ENCODE measurements at regions not wholly inside any gene's neighbourhood (a gene's known extent, or its start where the extent isn't known, plus 50 kb on each side); places are given as distances from the start of the nearest gene placed in this dataset.
"Not testable (repeated sequence)": the region's sequence is repeated elsewhere in the genome, so short reads cannot be mapped to it uniquely, and the experiment has no call there.

DNA sequence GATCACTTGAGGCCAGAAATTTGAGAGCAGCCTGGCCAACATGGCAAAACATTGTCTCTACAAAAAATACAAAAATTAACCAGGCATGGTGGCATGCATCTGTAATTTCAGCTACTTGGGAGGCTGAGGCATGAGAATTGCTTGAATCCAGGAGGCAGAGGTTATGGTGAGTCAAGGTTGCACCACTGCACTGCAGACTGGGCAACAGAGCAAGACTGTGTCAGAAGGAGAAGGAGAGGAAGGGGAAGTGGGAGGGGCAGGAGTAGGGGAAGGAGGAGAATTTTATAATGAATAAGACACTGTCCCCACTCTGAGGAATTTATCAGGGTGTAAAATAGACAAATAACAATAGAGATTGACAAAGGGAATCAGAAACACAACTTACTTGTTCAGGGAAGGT lies 440.6 kb upstream of the DYNLRB2 start:
- no peaks in the 10 kb centered on the region for H3K36me3 ChIP-seq (ENCODE audit: insufficient read depth, low read length)
- no peak overlapping the region for H3K27ac ChIP-seq (ENCODE audit: low read depth, low read length)
- no peak overlapping the region for H3K4me3 ChIP-seq (ENCODE audit: low read length)
- no peaks in the 10 kb centered on the region for H3K27me3 ChIP-seq (ENCODE audit: insufficient read depth, low read length)
- H3K4me1 ChIP-seq (ENCODE audit: insufficient read depth, low read length): peaks cover 8% of the 10 kb centered on the region; the same call in 1 of the 2 replicates
- peaks cover 9% of the 10 kb centered on the region; the same call in 1 of the 2 replicates for H3K9me3 ChIP-seq (ENCODE audit: insufficient read depth, low read depth, low read length)
- H3K9ac ChIP-seq (ENCODE audit: low read depth, low read length): no peak overlapping the region

DNA sequence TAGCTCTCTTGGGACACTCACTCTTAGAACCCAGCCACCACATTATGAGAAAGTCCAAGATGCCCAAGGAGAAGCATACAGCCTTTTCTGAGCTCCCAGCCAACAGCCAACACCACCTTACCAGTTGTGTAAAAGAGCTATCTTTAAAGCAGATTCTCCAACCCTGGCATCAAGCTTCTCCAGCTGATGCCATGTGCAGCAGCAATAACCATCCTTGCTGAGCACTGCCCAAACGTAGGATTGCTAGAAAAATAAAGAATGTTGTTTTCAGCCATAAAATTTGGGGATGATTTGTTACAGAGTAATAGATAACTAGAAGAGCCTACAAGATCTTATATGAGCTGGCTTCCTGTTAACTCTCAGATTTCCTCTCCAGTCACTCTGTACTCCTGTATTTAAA lies 443.7 kb upstream of the DYNLRB2 start:
- no peak overlapping the region for H3K27ac ChIP-seq (ENCODE audit: low read depth, low read length)
- peaks cover 9% of the 10 kb centered on the region; the same call in 1 of the 2 replicates for H3K9me3 ChIP-seq (ENCODE audit: insufficient read depth, low read depth, low read length)
- H3K9ac ChIP-seq (ENCODE audit: low read depth, low read length): no peak overlapping the region
- no peaks in the 10 kb centered on the region for H3K36me3 ChIP-seq (ENCODE audit: insufficient read depth, low read length)
- no peak overlapping the region for H3K4me3 ChIP-seq (ENCODE audit: low read length)
- 100% methylated on average over 1 of the region's 1 CpG for WGBS
- no peaks in the 10 kb centered on the region for H3K27me3 ChIP-seq (ENCODE audit: insufficient read depth, low read length)
- H3K4me1 ChIP-seq (ENCODE audit: insufficient read depth, low read length): peaks cover under 1% of the 10 kb centered on the region

DNA sequence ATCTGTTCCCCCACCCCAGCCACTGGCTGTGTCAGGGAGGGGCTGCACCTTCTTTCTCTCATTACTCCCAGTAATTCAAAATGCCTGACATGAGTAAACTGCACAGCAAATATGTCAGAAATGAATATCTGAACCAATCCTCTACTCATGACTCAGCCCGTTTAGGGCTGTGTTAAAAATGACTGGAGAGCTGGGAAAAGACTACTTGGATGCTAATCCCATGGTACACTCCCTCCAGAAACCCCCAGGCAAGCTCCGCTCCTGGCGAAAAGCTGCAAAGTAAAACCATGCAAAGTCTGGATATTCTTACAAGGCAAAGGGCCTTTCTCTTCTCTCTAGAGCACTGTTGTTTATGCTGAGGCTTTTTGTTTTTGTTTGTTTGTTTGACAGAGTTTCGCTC lies 448.1 kb upstream of the DYNLRB2 start:
- H3K27ac ChIP-seq (ENCODE audit: low read depth, low read length): no peak overlapping the region
- 90% methylated on average over 4 of the region's 4 CpGs for WGBS
- H3K9ac ChIP-seq (ENCODE audit: low read depth, low read length): no peak overlapping the region
- H3K4me1 ChIP-seq (ENCODE audit: insufficient read depth, low read length): peaks cover 8% of the 10 kb centered on the region
- no peak overlapping the region for H3K4me3 ChIP-seq (ENCODE audit: low read length)
- H3K9me3 ChIP-seq (ENCODE audit: insufficient read depth, low read depth, low read length): peaks cover 9% of the 10 kb centered on the region; the same call in 1 of the 2 replicates
- H3K36me3 ChIP-seq (ENCODE audit: insufficient read depth, low read length): no peaks in the 10 kb centered on the region
- H3K27me3 ChIP-seq (ENCODE audit: insufficient read depth, low read length): no peaks in the 10 kb centered on the region

DNA sequence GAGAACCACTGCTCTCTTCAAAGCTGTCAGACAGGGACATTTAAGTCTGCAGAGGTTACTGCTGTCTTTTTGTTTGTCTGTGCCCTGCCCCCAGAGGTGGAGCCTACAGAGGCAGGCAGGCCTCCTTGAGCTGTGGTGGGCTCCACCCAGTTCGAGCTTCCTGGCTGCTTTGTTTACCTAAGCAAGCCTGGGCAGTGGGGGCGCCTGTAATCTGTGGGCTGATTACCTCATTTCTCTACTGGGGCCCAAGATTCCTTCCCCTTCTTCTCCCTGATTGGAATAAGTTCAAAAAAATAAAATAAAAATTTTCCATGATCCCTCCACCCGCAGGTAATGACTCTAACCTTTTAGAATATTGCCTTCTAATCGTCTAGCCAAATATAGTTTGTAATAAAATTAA lies 449.3 kb upstream of the DYNLRB2 start:
- not testable (repeated sequence) for H3K27ac ChIP-seq (ENCODE audit: low read depth, low read length); H3K9ac ChIP-seq (ENCODE audit: low read depth, low read length); H3K27me3 ChIP-seq (ENCODE audit: insufficient read depth, low read length); H3K36me3 ChIP-seq (ENCODE audit: insufficient read depth, low read length); H3K9me3 ChIP-seq (ENCODE audit: insufficient read depth, low read depth, low read length); H3K4me1 ChIP-seq (ENCODE audit: insufficient read depth, low read length); H3K4me3 ChIP-seq (ENCODE audit: low read length)
- WGBS: 12% methylated on average over 2 of the region's 4 CpGs

DNA sequence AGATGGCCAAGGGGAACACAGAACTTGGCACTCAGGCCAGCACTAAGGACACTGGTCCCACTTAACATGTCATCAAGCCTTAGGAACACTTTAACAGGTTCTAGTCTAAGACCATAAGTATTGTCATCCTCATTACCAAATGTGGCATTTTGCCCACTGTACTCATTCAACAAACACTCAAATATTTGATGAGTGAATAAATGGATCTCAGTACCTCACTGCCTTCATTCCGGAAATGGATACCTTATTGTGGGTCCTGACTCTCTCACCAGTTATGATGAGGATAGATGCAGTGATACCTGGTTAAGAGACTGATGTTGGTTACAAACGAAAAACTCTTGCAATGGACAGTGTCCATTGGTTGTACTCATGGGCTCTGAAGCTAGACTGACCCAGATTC lies 455.2 kb upstream of the DYNLRB2 start:
- H3K36me3 ChIP-seq (ENCODE audit: insufficient read depth, low read length): no peaks in the 10 kb centered on the region
- no peak overlapping the region for H3K4me3 ChIP-seq (ENCODE audit: low read length)
- H3K4me1 ChIP-seq (ENCODE audit: insufficient read depth, low read length): no peaks in the 10 kb centered on the region
- WGBS: 90% methylated on average over 2 of the region's 2 CpGs
- H3K9ac ChIP-seq (ENCODE audit: low read depth, low read length): no peak overlapping the region
- H3K9me3 ChIP-seq (ENCODE audit: insufficient read depth, low read depth, low read length): no peaks in the 10 kb centered on the region
- no peak overlapping the region for H3K27ac ChIP-seq (ENCODE audit: low read depth, low read length)
- no peaks in the 10 kb centered on the region for H3K27me3 ChIP-seq (ENCODE audit: insufficient read depth, low read length)

DNA sequence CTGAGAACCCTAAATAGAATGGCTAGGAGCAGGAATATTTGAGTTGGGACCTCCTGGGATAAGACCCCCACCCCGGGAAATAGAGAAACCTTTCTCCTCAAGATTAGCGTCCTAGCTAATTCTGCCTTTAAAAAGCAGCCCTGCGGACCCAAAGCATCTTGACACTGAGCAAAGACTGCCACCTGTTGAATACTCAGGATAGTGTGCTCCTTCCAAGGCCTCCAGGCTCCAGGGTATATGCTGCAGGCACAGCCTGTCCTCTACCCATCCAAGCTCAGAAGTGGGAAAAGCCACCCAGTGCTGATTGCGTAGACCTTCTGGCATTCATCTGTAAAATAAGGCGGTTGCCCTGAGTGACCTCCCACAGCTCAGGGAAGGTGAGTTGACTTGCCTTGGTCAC lies 456.2 kb upstream of the DYNLRB2 start:
- WGBS: 21% methylated on average over 5 of the region's 5 CpGs
- H3K4me1 ChIP-seq (ENCODE audit: insufficient read depth, low read length): no peaks in the 10 kb centered on the region
- no peak overlapping the region for H3K27ac ChIP-seq (ENCODE audit: low read depth, low read length)
- H3K27me3 ChIP-seq (ENCODE audit: insufficient read depth, low read length): no peaks in the 10 kb centered on the region
- H3K4me3 ChIP-seq (ENCODE audit: low read length): no peak overlapping the region
- no peaks in the 10 kb centered on the region for H3K36me3 ChIP-seq (ENCODE audit: insufficient read depth, low read length)
- H3K9me3 ChIP-seq (ENCODE audit: insufficient read depth, low read depth, low read length): no peaks in the 10 kb centered on the region
- H3K9ac ChIP-seq (ENCODE audit: low read depth, low read length): no peak overlapping the region

DNA sequence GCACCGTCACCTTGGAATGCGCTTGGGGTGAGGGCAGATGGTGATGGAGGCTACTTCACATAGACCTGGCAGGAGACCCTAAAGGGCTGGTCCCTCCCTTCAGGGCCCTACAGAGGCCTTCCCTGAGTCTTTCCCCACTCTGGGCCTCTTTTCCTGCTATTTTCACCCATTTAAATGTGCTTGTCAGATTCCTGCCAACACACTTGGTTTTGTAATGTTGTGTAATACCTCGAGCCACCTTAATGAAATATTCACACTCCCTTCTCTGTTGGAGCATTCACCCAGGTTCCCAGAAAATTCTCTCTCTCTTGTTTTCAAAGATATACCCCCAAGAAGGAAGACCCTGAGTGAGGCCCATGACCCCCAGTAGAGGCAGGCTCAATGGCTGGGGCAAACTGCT lies 456.6 kb upstream of the DYNLRB2 start:
- Histone ChIP-seq H3K27me3 (ENCODE audit: insufficient read depth, low read length) (no peaks in the 10 kb centered on the region), H3K36me3 (ENCODE audit: insufficient read depth, low read length) (no peaks in the 10 kb centered on the region), H3K9me3 (ENCODE audit: insufficient read depth, low read depth, low read length) (no peaks in the 10 kb centered on the region), H3K4me3 (ENCODE audit: low read length) (no peak overlapping the region), H3K27ac (ENCODE audit: low read depth, low read length) (no peak overlapping the region), H3K4me1 (ENCODE audit: insufficient read depth, low read length) (no peaks in the 10 kb centered on the region), H3K9ac (ENCODE audit: low read depth, low read length) (no peak overlapping the region)
- 92% methylated on average over 3 of the region's 3 CpGs for WGBS

DNA sequence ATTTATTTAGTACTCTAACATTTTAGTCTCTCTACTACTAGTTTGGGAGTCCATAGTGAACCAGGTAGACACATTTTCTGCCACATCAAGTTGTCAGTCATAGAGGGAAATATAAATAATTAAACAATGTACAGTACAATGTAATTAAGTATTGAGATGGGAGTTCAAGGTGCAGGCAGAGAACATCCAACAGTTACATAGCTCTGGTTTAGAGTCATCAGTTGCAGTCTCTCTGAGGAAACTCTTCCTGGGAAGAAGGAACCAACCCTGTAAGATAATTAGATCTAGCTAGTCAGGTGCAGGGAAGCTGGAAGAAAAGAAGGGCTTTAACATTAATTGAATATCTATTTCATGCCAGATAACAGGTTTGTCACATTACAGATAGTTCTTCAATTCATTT lies 457.9 kb upstream of the DYNLRB2 start:
- Histone ChIP-seq H3K4me1 (ENCODE audit: insufficient read depth, low read length) (no peaks in the 10 kb centered on the region), H3K36me3 (ENCODE audit: insufficient read depth, low read length) (no peaks in the 10 kb centered on the region), H3K9ac (ENCODE audit: low read depth, low read length) (no peak overlapping the region), H3K4me3 (ENCODE audit: low read length) (no peak overlapping the region), H3K27me3 (ENCODE audit: insufficient read depth, low read length) (no peaks in the 10 kb centered on the region), H3K27ac (ENCODE audit: low read depth, low read length) (no peak overlapping the region), H3K9me3 (ENCODE audit: insufficient read depth, low read depth, low read length) (no peaks in the 10 kb centered on the region)

DNA sequence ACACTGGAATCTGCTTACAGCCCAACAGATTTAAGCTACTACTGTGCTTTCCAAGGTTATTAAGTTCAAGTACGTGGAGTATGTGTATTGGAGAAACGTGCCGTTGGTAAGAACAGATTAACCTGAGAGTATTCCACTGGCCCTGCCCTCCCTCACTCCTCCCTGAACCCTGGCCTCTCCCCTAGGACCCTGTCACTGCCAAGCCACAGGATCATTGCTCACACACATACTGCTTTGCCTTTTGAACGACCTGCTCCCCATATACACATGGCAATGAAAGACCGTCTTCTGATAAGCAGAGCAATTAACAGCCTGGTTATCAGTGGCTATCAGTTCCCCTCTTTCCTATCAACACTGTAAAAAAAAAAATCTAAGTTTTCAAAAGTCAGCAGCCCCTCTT lies 458.9 kb upstream of the DYNLRB2 start:
- no peak overlapping the region for H3K27ac ChIP-seq (ENCODE audit: low read depth, low read length)
- H3K9ac ChIP-seq (ENCODE audit: low read depth, low read length): no peak overlapping the region
- H3K27me3 ChIP-seq (ENCODE audit: insufficient read depth, low read length): no peaks in the 10 kb centered on the region
- no peaks in the 10 kb centered on the region for H3K9me3 ChIP-seq (ENCODE audit: insufficient read depth, low read depth, low read length)
- no peaks in the 10 kb centered on the region for H3K4me1 ChIP-seq (ENCODE audit: insufficient read depth, low read length)
- no peaks in the 10 kb centered on the region for H3K36me3 ChIP-seq (ENCODE audit: insufficient read depth, low read length)
- no peak overlapping the region for H3K4me3 ChIP-seq (ENCODE audit: low read length)
- 71% methylated on average over 5 of the region's 5 CpGs for WGBS

DNA sequence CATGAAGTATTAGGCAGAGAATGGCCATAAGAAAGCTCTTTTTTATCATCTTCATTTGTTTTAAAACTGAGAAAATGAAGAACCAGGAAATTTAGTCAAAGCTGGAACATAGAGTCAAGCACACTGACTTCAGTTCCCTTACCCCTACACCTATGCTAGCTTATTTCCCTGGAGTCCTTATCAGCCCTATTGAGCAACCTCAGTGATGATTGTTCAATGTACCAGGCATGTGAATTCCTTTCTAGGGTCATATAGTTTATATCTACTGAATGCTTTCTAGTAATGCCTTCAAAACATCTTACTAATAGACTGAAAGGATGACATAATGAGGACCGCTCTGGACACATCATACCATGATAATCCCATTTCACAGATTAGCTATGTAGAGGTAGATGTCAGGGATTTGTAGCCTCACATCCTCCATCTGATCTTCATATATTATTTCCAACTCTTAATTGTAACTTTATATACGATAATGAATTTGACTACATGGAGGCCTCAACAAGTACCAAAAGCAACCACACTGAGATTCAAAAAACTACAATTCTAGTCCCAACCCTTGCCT lies 460.4 kb upstream of the DYNLRB2 start:
- Histone ChIP-seq H3K4me3 (ENCODE audit: low read length) (no peak overlapping the region), H3K36me3 (ENCODE audit: insufficient read depth, low read length) (no peaks in the 10 kb centered on the region), H3K27me3 (ENCODE audit: insufficient read depth, low read length) (no peaks in the 10 kb centered on the region), H3K9ac (ENCODE audit: low read depth, low read length) (no peak overlapping the region), H3K9me3 (ENCODE audit: insufficient read depth, low read depth, low read length) (no peaks in the 10 kb centered on the region), H3K4me1 (ENCODE audit: insufficient read depth, low read length) (no peaks in the 10 kb centered on the region), H3K27ac (ENCODE audit: low read depth, low read length) (no peak overlapping the region)
- 100% methylated on average over 2 of the region's 2 CpGs for WGBS

DNA sequence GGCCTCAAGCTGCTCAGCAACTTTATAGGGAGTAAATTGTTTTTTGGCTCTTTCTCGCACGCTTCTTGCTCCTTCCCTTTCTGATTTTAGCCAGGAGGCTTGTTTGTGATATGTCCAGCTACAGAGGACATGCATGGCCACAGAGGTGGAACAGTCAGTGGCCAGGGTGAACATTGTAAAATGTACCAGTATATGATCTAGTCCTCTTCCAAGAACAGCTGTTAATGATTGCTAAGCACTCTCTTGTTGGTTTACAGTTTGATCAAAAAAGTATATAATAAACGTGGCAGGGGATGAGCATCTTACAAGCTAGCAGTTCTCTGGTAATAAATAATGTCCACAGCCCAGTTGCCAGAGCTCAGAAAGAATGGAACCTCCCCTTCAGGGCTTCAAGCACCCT lies 461.7 kb upstream of the DYNLRB2 start:
- Histone ChIP-seq H3K27me3 (ENCODE audit: insufficient read depth, low read length) (no peaks in the 10 kb centered on the region), H3K4me1 (ENCODE audit: insufficient read depth, low read length) (no peaks in the 10 kb centered on the region), H3K4me3 (ENCODE audit: low read length) (no peak overlapping the region), H3K9me3 (ENCODE audit: insufficient read depth, low read depth, low read length) (no peaks in the 10 kb centered on the region), H3K27ac (ENCODE audit: low read depth, low read length) (no peak overlapping the region), H3K36me3 (ENCODE audit: insufficient read depth, low read length) (no peaks in the 10 kb centered on the region), H3K9ac (ENCODE audit: low read depth, low read length) (no peak overlapping the region)
- WGBS: 96% methylated on average over 3 of the region's 3 CpGs

DNA sequence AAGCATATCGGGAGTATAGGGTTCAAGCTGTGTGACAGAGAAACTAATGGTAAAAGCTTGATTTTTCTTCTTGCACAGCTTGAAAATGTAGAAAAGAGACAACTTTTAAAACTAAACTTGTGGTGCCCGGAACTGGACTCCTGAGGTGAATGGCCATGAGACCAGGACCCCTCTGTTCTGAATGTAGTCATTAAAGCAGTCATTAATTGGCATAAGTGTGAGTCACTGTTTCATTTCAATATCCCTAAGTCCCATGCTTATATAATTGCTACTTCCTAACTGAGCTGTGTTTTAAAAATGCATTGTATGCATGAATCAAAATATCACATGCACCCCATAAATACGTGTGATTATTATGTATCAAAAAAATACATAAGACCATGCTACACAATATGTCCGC lies 463.1 kb upstream of the DYNLRB2 start:
- Histone ChIP-seq H3K36me3 (ENCODE audit: insufficient read depth, low read length) (no peaks in the 10 kb centered on the region), H3K9me3 (ENCODE audit: insufficient read depth, low read depth, low read length) (no peaks in the 10 kb centered on the region), H3K27me3 (ENCODE audit: insufficient read depth, low read length) (no peaks in the 10 kb centered on the region), H3K9ac (ENCODE audit: low read depth, low read length) (no peak overlapping the region), H3K4me3 (ENCODE audit: low read length) (no peak overlapping the region), H3K27ac (ENCODE audit: low read depth, low read length) (no peak overlapping the region), H3K4me1 (ENCODE audit: insufficient read depth, low read length) (no peaks in the 10 kb centered on the region)
- 98% methylated on average over 3 of the region's 4 CpGs for WGBS
